ENCODE measurements at regions not wholly inside any gene's neighbourhood (a gene's known extent, or its start where the extent isn't known, plus 50 kb on each side); places are given as distances from the start of the nearest gene placed in this dataset.

DNA sequence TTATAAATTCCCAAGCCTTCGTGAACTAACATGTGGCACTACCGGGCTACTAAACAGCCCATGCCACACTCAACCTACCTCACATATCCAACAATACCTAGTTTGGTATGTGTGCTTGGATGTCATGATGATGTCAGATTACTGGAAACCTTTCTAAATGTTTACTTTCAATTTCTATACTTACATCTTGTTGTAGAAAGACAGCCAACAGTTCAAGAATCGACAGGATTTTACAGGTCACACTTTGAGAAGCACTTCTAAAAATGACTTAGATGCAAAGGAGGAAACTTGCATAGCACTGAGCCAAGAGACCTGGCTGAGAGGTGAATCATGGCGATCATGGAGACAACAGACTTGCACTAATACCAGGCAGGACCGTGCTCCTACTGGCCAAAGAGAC, 209.9 kb downstream of the COL4A1 start:
- DNase-seq (ENCODE audit: low spot score), result no peak

DNA sequence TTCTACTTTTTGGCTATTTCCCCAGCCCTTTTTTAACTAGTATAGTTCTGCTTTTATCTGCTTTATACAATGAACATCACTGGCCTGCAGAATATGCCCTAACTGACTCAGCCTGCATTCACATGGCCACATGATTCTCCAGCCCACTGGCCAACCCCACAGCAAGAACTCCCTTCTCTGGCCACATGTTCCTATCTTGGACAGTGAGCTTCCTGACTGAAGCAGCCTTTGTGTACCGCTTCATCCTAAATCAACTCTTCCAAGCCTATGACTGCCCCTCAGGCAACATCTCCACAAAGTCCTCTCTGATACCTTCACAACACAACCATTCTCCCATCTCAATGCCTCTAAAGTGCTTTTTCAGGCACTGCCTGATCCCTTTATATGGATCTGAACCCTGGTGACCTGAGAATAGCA, 214.1 kb downstream of the COL4A1 start:
- DNase-seq (ENCODE audit: low spot score), result no peak

DNA sequence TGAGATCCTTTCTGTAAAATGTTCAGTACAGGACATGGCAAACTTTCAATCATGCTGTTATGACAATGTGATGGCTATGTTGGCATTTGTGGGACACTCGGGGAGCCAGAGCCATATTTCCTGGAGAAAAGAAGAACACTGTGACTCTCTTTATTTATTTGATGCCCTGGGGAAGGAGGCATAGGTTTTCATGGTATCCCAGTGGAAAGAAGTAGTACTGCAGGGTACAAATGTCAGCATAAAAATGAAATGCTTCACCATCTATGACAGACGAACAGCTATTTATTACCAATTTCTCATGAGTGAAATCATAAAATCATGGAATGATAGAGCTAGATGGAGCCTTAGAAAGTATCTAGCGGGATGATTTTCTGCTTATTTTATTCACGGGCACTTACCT, 217.1 kb downstream of the COL4A1 start:
- DNase-seq (ENCODE audit: low spot score), result no peak

DNA sequence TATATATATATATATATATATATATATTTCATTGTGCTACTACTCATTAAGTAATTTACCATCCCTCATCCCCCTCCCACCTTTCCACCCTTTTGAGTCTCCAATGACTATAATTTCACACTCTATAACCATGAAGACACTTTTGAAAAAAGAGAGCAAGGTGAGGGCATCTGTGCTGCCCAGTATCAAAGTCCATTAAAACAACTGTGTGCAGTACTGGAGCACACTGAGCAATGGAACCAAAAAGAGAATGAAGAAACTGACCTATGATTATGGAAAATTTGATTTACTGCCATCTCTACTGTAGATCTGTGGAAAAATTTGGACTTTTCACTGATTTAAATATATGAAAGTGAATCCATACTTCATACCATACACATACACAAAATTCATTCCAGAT, 217.9 kb downstream of the COL4A1 start:
- DNase-seq (ENCODE audit: low spot score), result no peak

DNA sequence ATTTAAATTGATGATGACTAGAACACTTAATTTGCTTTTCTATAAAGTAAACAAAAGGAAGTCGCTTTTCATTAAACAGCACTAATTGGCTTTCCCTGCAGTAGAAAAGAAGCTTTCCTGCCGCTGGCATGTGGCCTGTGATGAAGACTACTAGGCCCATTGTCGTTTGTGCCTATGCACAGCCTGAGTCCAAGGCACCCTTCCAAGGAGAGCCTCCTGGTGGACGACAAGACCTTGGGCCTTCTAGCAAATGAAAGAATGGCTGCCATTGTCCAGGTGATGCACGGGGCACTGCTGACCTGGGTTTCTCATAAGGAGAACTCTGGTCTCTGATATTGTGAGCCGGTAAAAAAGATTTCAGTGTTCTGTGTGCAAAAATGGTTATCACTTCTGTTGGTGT, 233.0 kb downstream of the COL4A1 start:
- DNase-seq (ENCODE audit: low spot score), result no peak

DNA sequence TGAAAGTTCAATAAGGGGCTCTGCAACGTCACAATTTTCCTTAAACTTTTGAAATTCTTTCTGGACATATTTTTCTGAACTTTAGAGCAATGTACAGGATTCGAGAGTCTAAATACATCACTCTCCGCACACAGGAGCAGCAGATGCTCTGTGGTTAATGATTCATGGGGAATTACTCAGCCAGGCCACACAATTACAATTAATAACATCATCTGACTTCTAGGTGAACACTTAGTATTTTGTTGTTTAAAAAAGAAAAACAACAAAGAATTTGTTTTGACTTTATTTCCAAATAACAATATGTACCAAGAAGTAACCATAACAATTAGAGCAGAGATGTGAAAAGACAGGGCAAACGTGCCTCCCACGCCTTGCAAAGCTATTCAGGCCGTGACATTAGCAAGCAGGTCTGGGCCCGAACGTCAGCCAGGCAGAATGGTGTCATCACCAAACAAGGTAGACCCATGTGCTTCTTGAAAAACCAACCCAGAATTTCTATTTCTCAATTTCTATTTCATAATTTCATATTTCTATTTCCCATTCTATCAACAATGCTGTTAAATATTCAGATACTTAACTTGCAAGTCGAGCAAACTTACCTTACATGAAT, 236.3 kb downstream of the COL4A1 start:
- DNase-seq (ENCODE audit: low spot score), result no peak

DNA sequence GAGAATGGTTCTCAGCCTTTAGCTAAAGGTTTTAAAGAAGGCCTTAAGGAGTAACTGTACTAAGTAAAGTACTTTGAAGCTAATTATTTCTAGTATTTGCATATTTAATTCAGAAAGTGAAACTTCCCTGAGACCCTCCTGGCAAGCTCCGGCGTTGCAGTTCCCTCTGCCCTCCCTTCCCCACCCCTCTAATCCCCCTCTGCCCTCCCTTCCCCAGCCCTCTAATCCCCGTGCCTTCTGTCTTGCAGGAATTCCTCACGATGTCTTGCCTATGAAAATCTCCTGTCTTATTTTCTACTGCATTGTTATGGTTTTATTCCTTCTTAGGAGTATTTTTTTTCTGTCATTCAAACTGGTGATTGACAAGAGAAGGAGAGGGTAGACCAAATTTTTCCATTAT, 236.9 kb downstream of the COL4A1 start:
- no peak for DNase-seq (ENCODE audit: low spot score)

DNA sequence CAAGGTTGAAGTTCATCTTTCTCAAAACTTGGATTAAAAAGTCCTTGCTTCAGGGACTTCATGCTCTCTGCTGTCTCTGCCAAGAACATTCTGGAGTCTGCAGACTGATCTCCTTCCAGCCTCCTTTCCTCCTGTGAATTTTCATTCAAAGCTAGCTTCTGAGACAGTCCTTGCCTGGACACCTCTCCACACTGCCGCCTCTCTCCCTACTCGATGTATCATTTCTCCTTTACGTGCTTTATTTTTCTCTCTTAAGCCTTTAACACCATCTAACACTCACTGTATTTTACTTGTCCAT, 238.8 kb downstream of the COL4A1 start:
- DNase-seq (ENCODE audit: low spot score), result no peak

DNA sequence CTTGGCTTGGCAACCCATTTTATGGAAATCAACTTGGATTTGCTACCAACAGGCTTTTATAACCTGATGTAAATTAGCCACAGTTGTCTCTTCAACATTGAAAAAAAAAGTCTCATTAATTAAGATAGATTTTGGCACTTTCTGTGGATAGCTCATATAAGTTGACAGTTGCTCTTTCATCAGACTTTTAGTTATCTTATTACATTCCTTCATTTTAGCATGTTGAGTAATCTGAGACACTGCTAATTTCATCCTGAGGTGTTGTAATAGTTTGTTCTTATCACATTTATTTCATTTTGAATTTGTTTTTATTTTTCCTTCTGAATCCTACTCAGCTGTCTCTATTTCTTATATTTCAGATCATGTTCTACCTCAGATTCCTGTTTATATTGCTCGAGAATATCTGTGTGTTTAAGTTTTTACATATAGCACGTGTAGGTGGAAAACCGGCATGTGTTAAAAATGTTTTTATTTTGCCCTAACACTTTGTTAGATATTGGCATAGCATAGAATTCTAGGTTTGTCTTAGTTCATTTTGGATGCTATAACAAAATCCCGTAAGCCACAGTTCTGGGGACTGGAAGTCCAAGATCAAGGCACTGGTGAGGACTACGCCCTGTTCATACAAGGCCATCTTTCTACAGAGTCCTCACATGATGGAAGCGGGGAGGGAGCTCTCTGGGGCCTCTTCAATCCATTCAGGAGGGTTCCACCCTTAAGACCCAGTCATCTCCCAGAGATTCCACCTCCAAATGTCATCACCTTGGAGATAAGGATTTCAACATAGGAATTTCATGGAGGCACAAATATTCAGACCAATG, 239.4 kb downstream of the COL4A1 start:
- DNase-seq (ENCODE audit: low spot score), result no peak

DNA sequence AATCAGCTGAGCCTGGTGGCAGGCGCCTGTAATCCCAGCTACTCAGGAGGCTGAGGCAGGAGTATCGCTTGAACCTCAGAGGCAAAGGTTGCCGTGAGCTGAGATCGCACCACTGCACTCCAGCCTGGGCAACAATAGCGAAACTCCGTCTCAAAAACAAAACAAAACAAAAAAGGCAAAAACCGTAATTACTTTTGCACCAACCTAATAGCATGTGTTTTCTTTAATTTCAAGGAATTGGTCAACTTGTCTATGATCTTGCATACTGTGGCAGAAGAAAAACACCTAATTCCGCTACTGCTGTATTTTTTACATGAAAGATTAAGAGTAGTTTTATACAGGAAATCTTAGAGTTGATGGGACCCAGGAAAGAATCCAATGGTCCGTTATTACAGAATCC, 241.2 kb downstream of the COL4A1 start:
- no peak for DNase-seq (ENCODE audit: low spot score)

DNA sequence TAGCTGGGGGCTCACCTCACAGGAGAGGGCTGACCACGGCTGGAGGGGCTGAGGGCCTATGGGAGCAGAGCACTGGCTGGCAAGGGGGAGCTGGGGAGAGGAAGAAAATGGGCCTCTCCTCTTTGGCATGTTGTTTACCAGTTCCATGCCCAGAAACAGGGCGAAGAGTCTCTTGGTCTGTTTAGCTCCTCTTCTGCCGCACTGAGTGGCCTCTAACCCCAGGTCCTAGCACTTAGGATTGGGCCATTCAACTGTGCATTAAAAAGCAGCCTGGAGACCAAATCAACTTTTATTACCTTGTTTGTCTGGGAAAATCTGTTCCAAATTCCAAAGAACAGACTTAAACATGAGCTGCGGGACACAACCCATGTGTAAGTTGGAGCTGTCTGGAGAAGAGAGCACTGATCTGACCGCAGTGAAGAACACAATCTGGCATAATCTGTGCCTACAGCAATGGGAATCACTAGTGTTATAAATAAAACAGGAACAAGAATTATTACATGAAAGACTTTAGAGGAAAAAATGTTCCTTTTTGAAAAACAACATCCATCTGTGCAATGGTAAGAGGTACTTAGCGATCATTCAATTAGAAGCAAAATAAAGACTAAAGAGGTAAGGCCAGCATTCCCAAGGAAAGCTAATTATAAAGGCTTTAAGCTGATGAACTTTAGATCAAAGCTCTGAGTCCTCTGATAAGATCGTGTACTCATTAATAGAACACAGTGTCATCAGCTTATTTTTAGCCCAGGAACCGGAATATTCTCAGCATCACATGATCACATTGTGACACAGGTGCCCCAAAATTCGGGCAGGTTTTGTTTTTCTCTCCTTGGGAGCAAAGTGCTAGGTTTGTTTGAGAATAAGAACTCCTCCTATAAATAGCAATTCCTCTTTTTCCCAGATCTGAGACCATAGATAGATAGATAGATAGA, 243.2 kb downstream of the COL4A1 start:
- DNase-seq (ENCODE audit: low spot score), result no peak

DNA sequence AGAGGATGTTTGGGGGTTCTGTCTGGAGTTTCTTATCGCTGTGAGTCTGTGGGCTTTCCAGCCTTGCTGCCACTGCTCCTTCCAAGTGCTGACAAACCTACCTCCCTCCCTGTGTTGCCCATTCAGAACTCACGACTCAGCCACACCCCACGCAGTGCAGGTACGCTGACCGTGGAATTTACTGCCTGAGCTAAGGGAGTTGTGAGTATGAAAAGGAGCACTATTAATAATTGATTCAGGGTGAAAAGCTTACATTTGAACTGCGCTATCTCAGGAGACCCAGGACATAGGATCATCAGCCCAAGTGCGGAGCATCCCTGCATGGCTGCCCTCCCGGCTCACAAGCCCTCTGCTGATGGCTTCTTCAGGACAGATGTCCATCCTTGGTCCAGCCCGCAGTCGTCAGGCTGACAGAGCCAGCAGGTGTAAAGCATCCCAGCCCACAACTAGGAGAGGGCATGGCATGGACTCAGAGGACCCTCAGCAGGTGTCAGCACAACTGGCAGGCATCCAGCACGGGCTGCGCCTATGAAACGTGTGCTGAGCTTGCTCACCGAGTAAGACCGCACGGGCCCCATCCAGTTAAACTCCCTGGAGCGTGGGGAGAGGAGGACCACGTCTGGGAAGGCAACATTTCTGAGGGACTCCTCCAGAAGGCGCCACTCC, 244.0 kb downstream of the COL4A1 start:
- DNase-seq (ENCODE audit: low spot score), result no peak

DNA sequence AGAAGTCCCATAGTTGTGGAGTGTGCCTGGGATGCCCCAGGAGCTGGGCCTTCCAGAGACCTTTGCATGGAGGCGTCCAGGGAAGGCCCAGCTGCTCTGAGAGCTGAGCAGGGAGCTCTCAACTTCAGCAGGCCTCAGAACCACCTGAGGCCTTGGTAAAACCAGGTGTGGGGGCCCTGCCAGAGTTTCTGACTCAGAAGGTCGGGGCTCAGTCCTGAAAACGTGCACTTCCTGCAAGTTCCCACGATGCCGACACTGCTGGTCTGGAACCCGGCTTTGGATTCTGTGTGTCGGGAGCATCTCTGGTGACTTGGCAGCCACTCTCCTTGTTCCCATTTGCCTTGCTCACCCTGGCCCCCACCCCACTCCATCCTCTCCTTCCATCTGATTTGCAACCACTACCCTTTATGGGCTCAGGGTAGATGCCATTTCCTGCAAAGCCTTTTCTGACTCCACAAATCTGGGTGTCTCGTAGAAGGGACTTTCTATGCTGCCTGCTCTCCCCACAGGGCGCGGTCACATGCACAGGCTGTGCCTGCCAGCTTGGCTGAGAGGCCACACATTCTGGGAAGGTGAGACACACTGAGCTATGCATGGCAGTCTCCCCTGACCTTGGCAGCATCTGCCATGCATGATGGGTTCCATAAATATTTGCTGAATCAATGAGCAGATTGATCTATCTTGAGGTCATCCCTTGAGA, 244.7 kb downstream of the COL4A1 start:
- DNase-seq (ENCODE audit: low spot score), result no peak

DNA sequence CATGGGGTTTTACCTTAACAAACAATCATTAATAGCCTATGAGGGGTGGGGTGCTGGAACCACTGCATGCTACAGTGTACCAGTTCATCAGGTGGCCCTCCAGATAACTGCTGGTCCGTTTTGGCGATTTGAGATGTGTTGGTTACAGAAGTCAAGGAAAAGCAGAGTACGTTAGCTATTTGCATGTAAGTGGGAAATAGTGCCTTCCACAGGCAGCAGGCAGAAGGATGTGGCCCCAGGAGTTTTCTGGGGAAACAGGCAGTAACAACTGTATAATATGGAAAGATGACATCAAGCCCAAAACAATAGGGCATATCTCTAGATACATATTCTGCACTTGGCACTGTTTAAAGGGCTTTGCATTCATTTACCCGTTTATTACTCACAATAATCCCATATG, 245.7 kb downstream of the COL4A1 start:
- DNase-seq (ENCODE audit: low spot score), result no peak

DNA sequence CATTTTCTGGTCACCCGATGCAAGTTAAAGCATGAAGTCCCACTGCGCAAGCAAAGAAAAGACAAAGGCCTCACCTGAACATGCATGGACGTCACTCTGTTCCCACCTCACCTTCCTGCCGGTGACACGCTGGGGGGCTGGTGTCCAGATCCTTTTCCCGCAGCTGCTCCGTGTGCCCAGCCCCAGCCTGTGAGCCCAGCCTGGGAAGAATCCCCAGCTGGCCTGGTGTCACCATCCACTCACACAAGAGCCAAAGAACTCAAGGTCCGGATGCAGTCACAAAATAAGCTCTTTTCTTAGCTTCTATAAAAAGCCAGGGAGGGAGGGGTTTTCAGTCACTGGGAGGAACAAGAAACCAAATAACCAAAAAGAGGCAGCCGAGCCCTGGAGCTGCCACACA, 249.9 kb downstream of the COL4A1 start:
- DNase-seq (ENCODE audit: low spot score), result no peak

DNA sequence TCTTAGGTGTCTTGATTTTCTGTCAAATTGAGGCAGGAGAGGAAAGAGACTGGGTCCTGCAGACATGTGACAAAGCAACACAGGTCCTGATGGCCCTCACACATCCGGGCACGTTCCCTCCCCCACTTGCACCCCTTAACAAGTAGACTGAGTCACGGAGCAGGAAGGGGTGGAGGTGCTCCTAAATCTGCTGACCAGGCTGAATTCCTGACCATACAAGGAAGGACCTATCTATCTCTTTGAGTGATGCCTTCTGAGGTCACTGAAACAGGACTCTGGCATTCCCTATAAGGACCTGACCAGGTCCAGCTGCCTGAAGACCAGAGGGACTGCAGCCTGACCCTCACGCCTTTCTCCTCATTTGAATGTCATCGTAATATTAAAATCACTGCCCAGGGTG, 250.3 kb downstream of the COL4A1 start:
- DNase-seq (ENCODE audit: low spot score), result no peak

DNA sequence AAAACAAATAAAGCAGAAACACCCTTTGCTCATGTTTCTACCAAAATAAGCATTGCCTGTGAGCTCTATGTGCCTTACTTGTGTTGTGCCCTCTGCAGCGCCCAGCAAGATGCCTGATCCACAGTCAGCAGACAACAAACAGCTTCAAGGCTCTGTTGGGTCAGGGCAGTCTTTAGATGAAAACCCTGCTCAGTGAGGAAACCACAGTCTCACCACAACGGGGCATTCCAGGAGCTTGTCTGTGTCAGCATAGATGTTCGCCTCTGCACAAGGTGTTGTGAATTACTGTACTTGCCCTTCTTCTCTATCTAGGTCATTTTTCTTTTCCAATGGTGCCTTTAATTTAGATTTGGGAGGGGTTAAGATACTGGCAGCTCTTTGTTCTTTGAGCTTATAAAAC, 251.9 kb downstream of the COL4A1 start:
- DNase-seq (ENCODE audit: low spot score), result no peak

DNA sequence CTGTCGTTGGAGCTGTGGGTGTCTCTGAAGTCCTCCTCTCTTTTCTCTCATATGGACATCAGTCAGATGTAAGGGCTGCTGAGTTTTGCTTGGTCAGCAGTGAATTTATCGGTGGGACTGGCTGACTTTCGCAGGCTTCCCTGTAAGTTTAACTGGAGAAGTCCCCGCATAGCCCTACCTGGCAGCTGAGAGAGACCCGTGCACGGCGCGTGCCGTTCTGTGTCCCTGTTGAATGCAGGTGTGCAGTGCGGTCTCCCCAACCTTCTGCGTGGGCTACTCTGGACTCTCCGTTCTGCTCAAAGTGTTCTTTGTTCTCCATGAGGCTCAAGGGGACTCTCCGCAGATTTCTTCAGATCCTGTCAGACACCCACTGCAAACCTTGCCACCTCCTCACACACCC, 252.9 kb downstream of the COL4A1 start:
- DNase-seq (ENCODE audit: low spot score), result no peak

DNA sequence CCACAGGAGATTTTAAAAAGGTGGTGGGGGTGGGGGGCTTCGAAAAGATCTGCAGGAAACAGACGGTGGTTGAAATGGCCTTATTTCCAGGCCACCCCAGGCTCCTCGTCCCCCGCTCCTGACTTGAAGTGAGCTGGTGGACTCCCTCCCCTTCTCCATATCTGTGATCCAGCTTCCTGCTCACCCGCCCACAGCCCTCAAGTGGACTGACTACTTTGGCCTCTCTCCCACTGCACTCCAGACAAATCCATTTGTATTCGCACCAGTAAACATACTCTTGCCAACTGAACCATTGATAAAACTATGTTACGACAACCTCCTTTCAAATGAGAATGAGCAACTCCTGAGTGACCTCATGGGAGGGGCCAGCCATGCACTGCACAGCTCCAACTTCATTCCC, 259.5 kb downstream of the COL4A1 start:
- no peak for DNase-seq (ENCODE audit: low spot score)

DNA sequence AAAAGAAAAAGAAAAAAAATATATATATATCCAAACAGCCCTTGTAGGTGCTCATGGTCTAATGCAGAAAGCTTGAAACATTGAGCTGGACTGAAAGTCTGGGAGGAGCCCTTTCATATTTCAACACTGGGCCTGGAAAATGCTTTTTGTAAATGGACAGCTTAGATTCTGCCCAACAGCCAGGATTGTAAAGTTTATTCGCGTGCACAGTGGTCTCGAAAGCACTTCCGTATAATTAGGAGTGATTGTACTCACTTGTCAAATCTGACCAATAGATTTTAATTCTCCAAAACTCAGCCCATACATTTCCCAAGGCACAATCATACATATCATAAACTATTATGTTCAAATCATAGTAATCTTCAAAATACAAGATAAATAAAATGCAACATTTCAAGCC, 260.1 kb downstream of the COL4A1 start:
- DNase-seq (ENCODE audit: low spot score), result no peak

DNA sequence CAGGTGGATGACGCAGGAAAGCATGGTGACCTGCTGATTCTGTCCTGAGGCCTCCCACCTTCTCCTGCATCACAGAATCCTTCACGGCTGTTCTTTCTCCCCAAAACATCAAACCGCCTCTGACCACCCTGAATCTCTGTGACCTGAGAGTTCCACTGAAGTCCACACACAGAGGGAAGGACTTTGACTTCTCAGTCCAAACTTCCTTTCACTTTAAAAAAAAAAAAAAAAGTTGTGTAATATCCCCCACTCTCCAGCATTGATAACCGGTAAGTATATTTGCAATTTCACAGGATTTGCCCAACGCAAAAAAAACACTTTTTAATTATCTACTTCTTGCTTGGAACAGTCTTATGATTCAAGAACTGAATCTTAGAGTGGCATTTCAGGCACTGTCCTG, 259.5 kb upstream of the IRS2 start:
- no peak for DNase-seq (ENCODE audit: low spot score)

DNA sequence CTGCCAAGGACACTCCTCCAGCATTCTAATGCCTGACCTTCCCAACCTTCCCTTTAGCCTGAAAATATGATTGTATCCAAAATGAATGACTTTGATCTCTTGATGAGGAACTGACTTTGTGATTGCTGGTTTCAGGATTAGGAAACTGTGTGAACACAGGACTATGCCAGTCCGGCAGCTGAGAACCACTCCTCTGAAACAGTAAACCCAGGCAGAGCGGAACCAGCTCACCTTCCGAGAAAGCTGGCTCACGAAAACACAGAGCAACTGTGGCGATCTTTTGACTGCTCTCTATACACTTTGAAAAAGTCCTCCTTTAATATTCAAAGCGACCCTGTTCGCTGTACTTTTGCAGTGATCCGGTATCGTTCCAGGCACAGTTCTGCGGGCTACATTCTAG, 258.8 kb upstream of the IRS2 start:
- DNase-seq (ENCODE audit: low spot score), result no peak
